Left lung (tissue), 4 donors: ENCODE measurements at regions not wholly inside any gene's neighbourhood (a gene's known extent, or its start where the extent isn't known, plus 50 kb on each side); places are given as distances from the start of the nearest gene placed in this dataset.

Experiments
- ATAC-seq: fragments of 200-7000 bp; cut with Tn5 transposase; one replicate; pipeline ENCODE4 v1.9.1; 2020; ENCODE audit warnings: moderate library complexity
- DNase-seq, 4 donors: peaks; one replicate each; pipeline ENCODE4 v3.0.0-alpha.2; 2013 to 2020
- H3K27ac ChIP-seq, 2 donors: fragments of 200-600 bp; sonication (generic) in 1 of 2; one replicate each; pipeline versions ENCODE4 v1.5.0 to v1.8.0; 2020 to 2021
- H3K27me3 ChIP-seq, 2 donors: fragments of 200-600 bp; sonication (generic) in 1 of 2; one replicate each; pipeline versions ENCODE4 v1.5.0 to v1.8.0; 2020 to 2021
- H3K36me3 ChIP-seq, 2 donors: fragments of 200-600 bp; sonication (generic) in 1 of 2; one replicate each; pipeline versions ENCODE4 v1.5.0 to v1.8.0; 2020 to 2021
- H3K4me1 ChIP-seq, 2 donors: fragments of 200-600 bp; one replicate each; pipeline ENCODE4 v1.8.0; 2021
- H3K4me3 ChIP-seq, 2 donors: fragments of 200-600 bp; sonication (generic) in 1 of 2; one replicate each; pipeline versions ENCODE4 v1.5.0 to v1.8.0; 2020 to 2021; ENCODE audit warnings: mild to moderate bottlenecking in 1 of 2
- H3K9me3 ChIP-seq, 2 donors: fragments of 200-600 bp; sonication (generic) in 1 of 2; one replicate each; pipeline versions ENCODE4 v1.5.0 to v1.8.0; 2020 to 2021
- intact Hi-C, 2 donors: fragments of 100-400 bp; cut with DNase I; formaldehyde crosslinking; loops; one replicate each; pipeline versions ENCODE4 v1.11.2 to v1.14.2; 2022
- TF ChIP-seq, protein P1 (sequence below), 2 donors: fragments of 200-600 bp; sonication (generic) in 1 of 2; IDR thresholded peaks; one replicate each; pipeline versions ENCODE4 v1.5.0 to v1.8.0; 2021; ENCODE audit warnings: antibody characterized with exemption in 2 of 2
- donor health status: DM: no; HTN: yes; CAD: no.
- donor health status: DM: no; HTN: no; CAD: no.

DNA sequence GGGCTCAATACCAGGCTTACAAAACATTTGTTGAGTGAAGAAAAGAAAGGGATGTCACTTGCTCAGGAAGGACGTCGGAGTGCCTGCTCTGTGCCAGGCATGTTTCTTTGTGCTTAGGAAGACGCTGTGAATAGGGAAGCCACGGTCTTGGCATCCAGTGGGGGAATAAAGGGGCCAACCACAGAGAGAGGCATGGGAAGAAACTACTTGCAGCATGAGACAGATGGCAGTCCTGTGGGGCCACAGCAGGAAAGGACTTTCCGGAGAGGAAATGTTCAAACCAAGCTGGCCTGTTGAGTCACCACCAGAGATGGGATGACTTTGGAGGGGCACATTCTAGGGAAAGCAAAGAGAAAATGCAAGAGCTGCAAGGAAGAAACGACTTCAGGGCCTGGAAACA, 173.2 kb downstream of the CDH26 start:
- TF ChIP-seq, protein P1, sequence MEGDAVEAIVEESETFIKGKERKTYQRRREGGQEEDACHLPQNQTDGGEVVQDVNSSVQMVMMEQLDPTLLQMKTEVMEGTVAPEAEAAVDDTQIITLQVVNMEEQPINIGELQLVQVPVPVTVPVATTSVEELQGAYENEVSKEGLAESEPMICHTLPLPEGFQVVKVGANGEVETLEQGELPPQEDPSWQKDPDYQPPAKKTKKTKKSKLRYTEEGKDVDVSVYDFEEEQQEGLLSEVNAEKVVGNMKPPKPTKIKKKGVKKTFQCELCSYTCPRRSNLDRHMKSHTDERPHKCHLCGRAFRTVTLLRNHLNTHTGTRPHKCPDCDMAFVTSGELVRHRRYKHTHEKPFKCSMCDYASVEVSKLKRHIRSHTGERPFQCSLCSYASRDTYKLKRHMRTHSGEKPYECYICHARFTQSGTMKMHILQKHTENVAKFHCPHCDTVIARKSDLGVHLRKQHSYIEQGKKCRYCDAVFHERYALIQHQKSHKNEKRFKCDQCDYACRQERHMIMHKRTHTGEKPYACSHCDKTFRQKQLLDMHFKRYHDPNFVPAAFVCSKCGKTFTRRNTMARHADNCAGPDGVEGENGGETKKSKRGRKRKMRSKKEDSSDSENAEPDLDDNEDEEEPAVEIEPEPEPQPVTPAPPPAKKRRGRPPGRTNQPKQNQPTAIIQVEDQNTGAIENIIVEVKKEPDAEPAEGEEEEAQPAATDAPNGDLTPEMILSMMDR (IDR thresholded peaks at IDR 0.05): no peak
- no peak for ATAC-seq
- Histone ChIP-seq H3K27ac (peak overlapping the region in 1 of 2 donors; percentile 49), H3K9me3 (no peaks in the 10 kb centered on the region), H3K36me3 (no peaks in the 10 kb centered on the region), H3K4me1 (peaks cover 0 to 26% of the 10 kb centered on the region in 2 donors), H3K27me3 (peaks cover 0 to 4% of the 10 kb centered on the region in 2 donors), H3K4me3 (no peak overlapping the region)
- intact Hi-C loops: no loop called here
- no peak for DNase-seq

DNA sequence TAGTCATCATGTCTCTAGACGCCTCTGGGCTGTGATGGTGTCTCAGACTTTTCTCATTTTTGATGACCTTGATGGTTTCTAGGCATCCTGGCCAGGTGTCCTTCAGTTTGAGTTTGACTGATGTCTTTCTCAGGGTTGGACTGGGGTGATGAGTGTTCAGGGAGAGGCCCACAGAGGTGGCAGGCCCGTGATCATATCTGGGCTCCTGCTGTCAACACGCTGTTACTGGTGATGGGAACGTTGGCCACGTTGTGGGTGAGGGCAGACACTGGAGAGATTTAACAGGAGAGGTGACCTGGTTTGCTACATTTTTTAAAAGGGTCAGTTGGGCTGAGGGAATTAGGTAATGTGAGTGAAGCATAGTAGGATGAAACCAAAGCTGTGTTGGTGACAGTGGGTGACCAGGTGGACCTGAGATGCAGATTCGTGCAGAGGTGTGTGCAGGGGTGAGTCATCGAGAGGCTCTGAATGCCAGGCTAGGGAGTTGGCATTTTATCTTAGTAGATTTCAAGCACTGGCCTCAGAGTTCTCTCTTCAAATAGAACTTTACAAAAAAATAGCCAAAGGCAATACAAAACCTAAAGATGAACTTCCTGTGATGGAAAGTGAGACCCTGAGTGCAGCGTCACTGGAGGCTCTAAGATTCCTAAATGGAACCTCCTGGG, 174.1 kb downstream of the CDH26 start:
- Histone ChIP-seq H3K27me3 (no peaks in the 10 kb centered on the region), H3K9me3 (no peaks in the 10 kb centered on the region), H3K4me3 (no peak overlapping the region), H3K36me3 (no peaks in the 10 kb centered on the region), H3K27ac (no peak overlapping the region), H3K4me1 (peaks cover 0 to 29% of the 10 kb centered on the region in 2 donors)
- TF ChIP-seq, protein P1 (IDR thresholded peaks at IDR 0.05): no peak
- intact Hi-C loops: no loop called here
- DNase-seq: no peak
- ATAC-seq: peak; percentile 56

DNA sequence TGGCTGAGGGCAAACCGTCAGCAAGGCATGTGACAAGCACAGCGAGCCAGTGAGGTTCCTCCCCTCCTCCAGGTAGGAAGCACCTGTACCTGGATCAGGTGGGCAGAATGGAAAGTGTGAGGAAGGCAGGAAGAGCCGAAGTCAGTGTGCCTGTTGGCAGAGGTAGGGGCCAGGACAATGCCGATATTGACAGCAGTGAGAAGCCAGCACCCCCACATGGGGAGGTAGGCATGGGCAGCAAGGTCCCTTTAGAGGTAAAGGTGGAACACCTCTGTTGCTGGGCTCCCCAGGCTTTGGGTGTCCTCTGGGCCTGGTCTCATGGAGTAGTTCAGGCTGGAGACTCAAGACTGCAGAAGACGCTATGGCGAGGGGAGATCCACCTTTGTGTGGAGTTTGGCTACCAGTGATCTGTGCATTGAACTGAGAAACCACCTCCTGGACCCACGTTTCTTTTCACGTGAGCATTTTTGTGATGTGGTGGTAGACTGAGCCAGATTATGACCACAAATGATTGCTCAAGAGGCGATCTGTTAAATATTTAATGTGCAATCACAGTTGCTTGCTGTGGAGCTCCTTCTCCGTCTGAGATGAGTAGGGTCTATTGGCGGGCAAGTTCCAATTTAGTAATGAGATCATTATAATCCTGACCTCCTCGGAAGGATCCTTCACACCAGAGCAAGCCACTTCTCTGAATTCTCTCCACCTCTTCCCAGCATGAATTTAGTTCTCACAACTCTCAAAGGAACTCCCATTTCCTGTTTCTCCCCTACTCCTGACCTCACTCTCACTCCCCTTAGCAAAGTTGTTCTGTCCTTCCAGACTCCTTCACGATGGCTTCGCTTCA, 174.8 kb downstream of the CDH26 start:
- DNase-seq (no peak), ATAC-seq (no peak)
- H3K4me1 ChIP-seq: peaks cover 0 to 34% of the 10 kb centered on the region in 2 donors
- intact Hi-C loops: no loop called here
- no peak overlapping the region for H3K4me3 ChIP-seq
- H3K9me3 ChIP-seq: no peaks in the 10 kb centered on the region
- TF ChIP-seq, protein P1 (IDR thresholded peaks at IDR 0.05): no peak
- H3K27me3 ChIP-seq: no peaks in the 10 kb centered on the region
- H3K36me3 ChIP-seq: no peaks in the 10 kb centered on the region
- H3K27ac ChIP-seq: no peak overlapping the region

DNA sequence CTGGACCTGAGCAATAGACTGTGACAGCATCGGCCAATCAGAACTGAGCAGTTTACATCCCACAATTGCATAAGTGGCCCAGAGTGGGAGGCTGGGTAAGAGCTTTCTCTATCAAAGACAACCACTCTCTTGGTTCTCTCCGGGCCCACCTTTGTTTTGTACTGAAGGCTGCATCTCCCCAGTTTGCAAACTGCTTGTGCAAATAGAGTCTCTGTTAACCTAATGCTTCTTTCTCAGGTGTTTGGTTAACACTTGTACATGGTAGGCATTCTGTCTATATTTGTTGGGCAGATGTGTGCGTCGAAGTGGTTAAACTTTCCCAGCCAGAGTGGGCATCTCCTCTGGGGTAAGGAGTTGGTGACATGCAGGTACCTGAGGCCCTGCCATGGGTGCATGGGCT, 177.1 kb downstream of the CDH26 start:
- H3K36me3 ChIP-seq: no peaks in the 10 kb centered on the region
- ATAC-seq: no peak

More for the DNA sequence above, 177.1 kb downstream of the CDH26 start:
- intact Hi-C loops: no loop called here
- Histone ChIP-seq H3K9me3 (no peaks in the 10 kb centered on the region), H3K27me3 (no peaks in the 10 kb centered on the region), H3K4me1 (peaks cover 14 to 53% of the 10 kb centered on the region in 2 donors), H3K4me3 (no peak overlapping the region), H3K27ac (no peak overlapping the region)
- DNase-seq: no peak
- TF ChIP-seq, protein P1 (IDR thresholded peaks at IDR 0.05): no peak
